ENCODE measurements at regions not wholly inside any gene's neighbourhood (a gene's known extent, or its start where the extent isn't known, plus 50 kb on each side); places are given as distances from the start of the nearest gene placed in this dataset.

GRCh38 chrX:122555925-122556324 is 628.2 kb upstream of the GRIA3 start:
- no peak for TF ChIP-seq REST (IDR thresholded peaks at IDR 0.05)
- TF ChIP-seq, protein P1, sequence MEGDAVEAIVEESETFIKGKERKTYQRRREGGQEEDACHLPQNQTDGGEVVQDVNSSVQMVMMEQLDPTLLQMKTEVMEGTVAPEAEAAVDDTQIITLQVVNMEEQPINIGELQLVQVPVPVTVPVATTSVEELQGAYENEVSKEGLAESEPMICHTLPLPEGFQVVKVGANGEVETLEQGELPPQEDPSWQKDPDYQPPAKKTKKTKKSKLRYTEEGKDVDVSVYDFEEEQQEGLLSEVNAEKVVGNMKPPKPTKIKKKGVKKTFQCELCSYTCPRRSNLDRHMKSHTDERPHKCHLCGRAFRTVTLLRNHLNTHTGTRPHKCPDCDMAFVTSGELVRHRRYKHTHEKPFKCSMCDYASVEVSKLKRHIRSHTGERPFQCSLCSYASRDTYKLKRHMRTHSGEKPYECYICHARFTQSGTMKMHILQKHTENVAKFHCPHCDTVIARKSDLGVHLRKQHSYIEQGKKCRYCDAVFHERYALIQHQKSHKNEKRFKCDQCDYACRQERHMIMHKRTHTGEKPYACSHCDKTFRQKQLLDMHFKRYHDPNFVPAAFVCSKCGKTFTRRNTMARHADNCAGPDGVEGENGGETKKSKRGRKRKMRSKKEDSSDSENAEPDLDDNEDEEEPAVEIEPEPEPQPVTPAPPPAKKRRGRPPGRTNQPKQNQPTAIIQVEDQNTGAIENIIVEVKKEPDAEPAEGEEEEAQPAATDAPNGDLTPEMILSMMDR (IDR thresholded peaks at IDR 0.05; ENCODE audit: low read depth, low read length, missing input control), result no peak
- no peak for TF ChIP-seq YY1 (IDR thresholded peaks at IDR 0.05)
- TF ChIP-seq TAF1 (conservative IDR thresholded peaks at IDR 0.05), result no peak
- no peak for TF ChIP-seq JUND (IDR thresholded peaks at IDR 0.05)
- TF ChIP-seq SP1 (IDR thresholded peaks at IDR 0.05), result no peak
- TF ChIP-seq NR2F2 (IDR thresholded peaks at IDR 0.05), result no peak
- TF ChIP-seq ATF3 (IDR thresholded peaks at IDR 0.05), result no peak
- TF ChIP-seq, protein P2, sequence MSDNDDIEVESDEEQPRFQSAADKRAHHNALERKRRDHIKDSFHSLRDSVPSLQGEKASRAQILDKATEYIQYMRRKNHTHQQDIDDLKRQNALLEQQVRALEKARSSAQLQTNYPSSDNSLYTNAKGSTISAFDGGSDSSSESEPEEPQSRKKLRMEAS (IDR thresholded peaks at IDR 0.05), result no peak
- TF ChIP-seq RXRA (IDR thresholded peaks at IDR 0.05), result no peak
